GM12878 (cell line): ENCODE measurements at regions not wholly inside any gene's neighbourhood (a gene's known extent, or its start where the extent isn't known, plus 50 kb on each side); places are given as distances from the start of the nearest gene placed in this dataset.

Experiments
- ATAC-seq: fragments of 200-7000 bp; cut with Tn5 transposase; 3 replicates; pipeline ENCODE4 v1.9.1; 2020; ENCODE audit warnings: mild to moderate bottlenecking, moderate library complexity
- BruUV-seq: library from RNA; stranded (reverse); fragments of 400-500 nt; replicated peaks from 2 replicates; lab custom pipeline; 2021; lab: Mats Ljungman, UMichigan
- CTCF ChIA-PET: fragments of 300-600 bp; sonication (Branson Sonifier 250); formaldehyde crosslinking; extraction: SDS; loops from one replicate; lab custom pipeline; 2021; ENCODE audit warnings: inconsistent platforms; lab: Yijun Ruan, JAX
- POLR2A ChIA-PET: fragments of 350-600 bp; formaldehyde crosslinking; extraction: SDS; loops from one replicate; lab custom pipeline; 2021; ENCODE audit warnings: inconsistent platforms; lab: Charles Lee
- RAD21 ChIA-PET: fragments of 300-600 bp; sonication (Branson Sonifier 250); formaldehyde crosslinking; loops from one replicate; lab custom pipeline; 2023; ENCODE audit warnings: antibody characterized with exemption; ENCODE audit not compliant: unreplicated experiment; lab: Charles Lee
- SMC1A ChIA-PET: fragments of 300-600 bp; sonication (Branson Sonifier 250); formaldehyde crosslinking; loops from one replicate; lab custom pipeline; 2023; ENCODE audit not compliant: unreplicated experiment, uncharacterized antibody; lab: Charles Lee
- DNase-seq: peaks from one replicate; pipeline ENCODE4 v3.0.0-alpha.2; 2011; ENCODE audit warnings: low read depth, low spot score
- FAIRE-seq: peaks from 3 replicates; lab custom pipeline; 2011; peaks lifted over from hg19 to GRCh38; lab: Jason Lieb, UNC
- H2AFZ ChIP-seq: 2 replicates; pipeline ENCODE4 v1.6.0; 2011; ENCODE audit warnings: low read depth, low read length, control low read depth; ENCODE audit not compliant: control insufficient read depth
- H3K27ac ChIP-seq: 2 replicates; pipeline ENCODE4 v1.5.1; 2011; ENCODE audit warnings: control low read depth; ENCODE audit not compliant: control insufficient read depth, insufficient read depth
- H3K27me3 ChIP-seq, 2 experiments: replicated peaks in 1 of 2; 2 replicates each; pipeline versions ENCODE4 v1.6.0 to v1.6.1; 2011; ENCODE audit warnings: low read length in 1 of 2; ENCODE audit not compliant: control insufficient read depth in 2 of 2, insufficient read depth in 2 of 2
- H3K36me3 ChIP-seq, 2 experiments: 2 replicates each; pipeline ENCODE4 v1.5.1; 2011; ENCODE audit warnings: low read length in 1 of 2; ENCODE audit not compliant: control insufficient read depth in 2 of 2, insufficient read depth in 2 of 2
- H3K4me1 ChIP-seq: 2 replicates; pipeline ENCODE4 v1.6.1; 2011; ENCODE audit warnings: mild to moderate bottlenecking, low read length, moderate library complexity, mixed read lengths; ENCODE audit not compliant: control insufficient read depth, insufficient read depth
- H3K4me2 ChIP-seq: 2 replicates; pipeline ENCODE4 v1.6.0; 2011; ENCODE audit warnings: control low read depth; ENCODE audit not compliant: control insufficient read depth, insufficient read depth
- H3K4me3 ChIP-seq: fragments of 200-600 bp; sonication (generic); 2 replicates; pipeline ENCODE4 v1.5.1; 2016
- H3K79me2 ChIP-seq: 2 replicates; pipeline ENCODE4 v1.6.0; 2011; ENCODE audit warnings: low read length; ENCODE audit not compliant: control insufficient read depth, insufficient read depth
- H3K9ac ChIP-seq: 2 replicates; pipeline ENCODE4 v1.8.0; 2011; ENCODE audit warnings: low read length, control low read depth, mixed read lengths; ENCODE audit not compliant: control insufficient read depth, insufficient read depth
- H3K9me3 ChIP-seq: replicated peaks from 3 replicates; pipeline ENCODE4 v1.5.1; 2011; ENCODE audit warnings: mild to moderate bottlenecking, low read length; ENCODE audit not compliant: control insufficient read depth, insufficient read depth
- H4K20me1 ChIP-seq: 2 replicates; pipeline ENCODE4 v1.6.0; 2011; ENCODE audit not compliant: control insufficient read depth, insufficient read depth
- BHLHE40 ChIP-seq, 2 experiments: fragments of 450-650 bp in 1 of 2; IDR thresholded peaks; 2 replicates each; pipeline ENCODE4 v1.6.1; 2011 to 2017; ENCODE audit warnings: low read depth in 2 of 2, borderline replicate concordance in 1 of 2, improper control_type of control experiment in 1 of 2, low read length in 1 of 2, mild to moderate bottlenecking in 1 of 2
- MTA2 ChIP-seq: fragments of 450-650 bp; IDR thresholded peaks from 2 replicates; pipeline ENCODE4 v1.6.1; 2016; ENCODE audit warnings: low read depth, mild to moderate bottlenecking, moderate library complexity
- RB1 ChIP-seq: fragments of 450-650 bp; formaldehyde crosslinking; IDR thresholded peaks from 2 replicates; pipeline ENCODE4 v1.6.1; 2017; ENCODE audit warnings: mild to moderate bottlenecking, borderline replicate concordance
- RCOR1 ChIP-seq: conservative IDR thresholded peaks from 2 replicates; pipeline ENCODE4 v1.6.1; 2012; ENCODE audit warnings: low read depth, low read length, improper control_type of control experiment
- RELA ChIP-seq: fragments of 450-650 bp; IDR thresholded peaks from 2 replicates; pipeline ENCODE4 v1.8.0; 2014; ENCODE audit warnings: borderline replicate concordance; ENCODE audit not compliant: partially characterized antibody
- TARDBP ChIP-seq: IDR thresholded peaks from 2 replicates; pipeline ENCODE4 v1.6.1; 2016; ENCODE audit warnings: borderline replicate concordance
- ZNF622 ChIP-seq: fragments of 450-650 bp; IDR thresholded peaks from 2 replicates; pipeline ENCODE4 v1.6.1; 2017; ENCODE audit warnings: mild to moderate bottlenecking, inconsistent platforms
- whole genome bisulfite sequencing: methylation state at CpG from one replicate; pipeline ENCODE4 v1.1.6; 2016; ENCODE audit warnings: low lambda C conversion rate; ENCODE audit not compliant: insufficient replicate concordance, insufficient coverage; ENCODE audit errors: missing lambda C conversion rate; 5-methylcytosine and 5-hydroxymethylcytosine counted together
- in situ Hi-C: fragments of 300-500 bp; cut with MboI; formaldehyde crosslinking; loops from 9 replicates; pipeline ENCODE4 v1.14.3; 2018; ENCODE audit warnings: mixed read lengths
- intact Hi-C: fragments of 100-400 bp; cut with micrococcal nuclease; formaldehyde crosslinking; loops from one replicate; pipeline ENCODE4 v1.14.2; 2022; ENCODE audit not compliant: unreplicated experiment

GRCh38 chr13:71214821-71215220 is 652.2 kb downstream of the DACH1 start (continued):
- TF ChIP-seq TARDBP (no peak), RB1 (no peak), BHLHE40 (IDR thresholded peaks at IDR 0.05; ENCODE audit: borderline replicate concordance in 1 of 2, low read depth in 2 of 2, low read length in 1 of 2) (no peak)

DNA sequence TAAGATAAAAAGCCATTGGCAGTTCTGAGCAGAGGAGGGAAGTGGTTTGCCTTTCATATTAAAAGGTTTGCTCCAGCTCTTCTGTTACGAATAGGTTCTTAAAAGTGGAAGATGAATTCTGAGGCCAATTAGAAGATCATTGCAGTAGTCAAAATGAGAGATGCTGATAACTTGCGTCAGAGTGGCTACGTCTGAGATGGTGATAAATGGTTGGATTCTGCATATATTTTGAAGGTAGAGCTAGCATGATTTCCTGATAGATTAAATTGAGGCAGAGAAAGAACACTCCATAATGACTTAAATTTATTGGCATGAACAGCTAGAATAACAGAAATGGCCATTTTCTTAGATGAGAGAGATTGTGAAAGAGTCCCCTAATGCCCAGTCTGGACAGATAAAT is 652.6 kb downstream of the DACH1 start:
- Histone ChIP-seq H3K27ac (no peak overlapping the region), H3K4me2 (no peak overlapping the region), H3K79me2 (no peaks in the 10 kb centered on the region), H3K4me1 (no peaks in the 10 kb centered on the region; the same call in 1 of the 2 replicates), H3K4me3 (no peak overlapping the region), H3K9me3 (no peaks in the 10 kb centered on the region), H3K9ac (no peak overlapping the region), H3K27me3 (no peaks in the 10 kb centered on the region), H2AFZ (no peak overlapping the region), H4K20me1 (no peaks in the 10 kb centered on the region), H3K36me3 (no peaks in the 10 kb centered on the region)
- WGBS: 80% methylated on average over 3 of the region's 3 CpGs
- ChIA-PET CTCF (interaction anchor here (0.5 to 0.9 kb wide), 2 partner anchors 61 to 254 kb away, joined by 3 to 4 read pairs; no protein-coding TSS in a partner anchor), POLR2A (no interaction called here), RAD21 (no interaction called here), SMC1A (interaction anchor here (1.1 kb wide), 1 partner anchor 61 kb away, joined by 3 read pairs; no protein-coding TSS in a partner anchor)
- BruUV-seq: no TSS peak
- intact Hi-C loops (loop anchor here (10.0 kb wide), 1 partner anchor 590 kb away; no protein-coding TSS in a partner anchor), in situ Hi-C loops (no loop called here)
- TF ChIP-seq MTA2 (0 out of 2 replicates have a peak, but pooled peaks have one; percentile 16), RCOR1 (no peak), RELA (no peak), ZNF622 (no peak)
- DNase-seq (no peak), FAIRE-seq (peak; percentile 13), ATAC-seq (no peak)
